ENCODE measurements at regions not wholly inside any gene's neighbourhood (a gene's known extent, or its start where the extent isn't known, plus 50 kb on each side); places are given as distances from the start of the nearest gene placed in this dataset.

DNA sequence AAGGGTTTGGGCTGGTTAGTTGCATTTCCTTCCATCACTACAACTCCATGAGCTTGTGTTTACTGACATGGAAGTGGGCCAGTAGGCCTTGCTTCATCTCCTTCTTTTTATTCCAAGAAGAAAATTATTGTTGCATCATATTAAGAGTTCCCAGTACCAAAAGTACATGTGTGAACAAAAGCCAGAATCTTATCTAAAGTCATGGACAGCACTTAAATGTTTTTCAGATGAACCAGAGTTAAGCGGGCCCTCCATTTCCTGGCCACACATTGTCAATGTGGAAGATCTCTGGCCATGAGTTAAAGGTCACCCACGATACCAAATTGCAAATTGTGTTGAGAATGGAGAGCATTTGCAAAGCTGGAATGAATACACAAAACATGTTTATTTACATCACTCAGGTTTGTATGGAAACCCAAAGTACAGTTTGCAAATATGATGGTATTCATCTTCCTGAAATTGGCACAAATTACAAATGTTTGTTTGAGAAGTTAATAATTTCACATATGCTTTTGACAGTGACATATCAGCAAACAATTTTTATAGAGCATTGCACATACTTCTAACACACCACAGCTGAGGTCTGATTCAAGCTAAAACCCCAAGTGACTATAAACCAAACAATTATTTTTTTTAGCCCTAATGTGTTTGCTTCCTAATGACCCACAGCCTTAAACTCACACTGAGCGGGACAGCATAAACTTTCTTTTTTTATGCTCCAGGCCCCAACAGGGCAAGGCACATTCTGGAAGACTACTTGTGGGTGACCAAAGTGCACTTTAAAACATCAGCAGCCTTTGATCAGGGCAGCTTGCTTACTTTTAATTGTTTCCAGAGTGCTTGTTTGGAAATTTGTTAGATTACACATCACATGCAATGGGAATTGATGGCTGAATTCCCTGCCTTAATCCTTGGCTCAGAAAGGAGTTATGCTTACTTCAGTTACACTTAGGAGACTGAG is 502.9 kb upstream of the SLIT2 start:
- Histone ChIP-seq H3K9me3 (ENCODE audit: control insufficient read depth in 2 of 3, insufficient read depth in 1 of 3, low read length in 3 of 3) (no peaks in the 10 kb centered on the region), H3K9ac (ENCODE audit: low read length in 3 of 3) (no peak overlapping the region), H3K36me3 (ENCODE audit: control insufficient read depth in 2 of 3, insufficient read depth in 3 of 3, low read length in 3 of 3) (no peaks in the 10 kb centered on the region), H3K27ac (ENCODE audit: low read depth in 2 of 2, low read length in 2 of 2) (no peak overlapping the region), H3K4me3 (ENCODE audit: low read length in 3 of 3) (no peak overlapping the region), H3K27me3 (ENCODE audit: control insufficient read depth, insufficient read depth, low read length) (no peaks in the 10 kb centered on the region), H3K4me1 (ENCODE audit: control insufficient read depth in 2 of 3, insufficient read depth in 2 of 3, low read depth in 1 of 3, low read length in 3 of 3) (peaks cover 0 to 5% (median 0%) of the 10 kb centered on the region in 3 donors)
- DNase-seq (peak; percentile 40 to 85 (median 59)), FAIRE-seq (no peak)
- intact Hi-C loops (cut with DNase I): no loop called here
- TF ChIP-seq CTCF (IDR thresholded peaks at IDR 0.05; ENCODE audit: borderline replicate concordance, extremely low read depth, insufficient read depth): no peak

GRCh38 chr4:19746377-19746776 is 505.3 kb upstream of the SLIT2 start:
- intact Hi-C loops (cut with DNase I): no loop called here
- DNase-seq (no peak), FAIRE-seq (no peak)
- Histone ChIP-seq H3K9me3 (ENCODE audit: control insufficient read depth in 2 of 3, insufficient read depth in 1 of 3, low read length in 3 of 3) (no peaks in the 10 kb centered on the region), H3K27me3 (ENCODE audit: control insufficient read depth, insufficient read depth, low read length) (no peaks in the 10 kb centered on the region), H3K4me1 (ENCODE audit: control insufficient read depth in 2 of 3, insufficient read depth in 2 of 3, low read depth in 1 of 3, low read length in 3 of 3) (peaks cover 0 to 5% (median 0%) of the 10 kb centered on the region in 3 donors), H3K9ac (ENCODE audit: low read length in 3 of 3) (no peak overlapping the region), H3K4me3 (ENCODE audit: low read length in 3 of 3) (no peak overlapping the region), H3K36me3 (ENCODE audit: control insufficient read depth in 2 of 3, insufficient read depth in 3 of 3, low read length in 3 of 3) (no peaks in the 10 kb centered on the region), H3K27ac (ENCODE audit: low read depth in 2 of 2, low read length in 2 of 2) (no peak overlapping the region)
- TF ChIP-seq CTCF (IDR thresholded peaks at IDR 0.05; ENCODE audit: borderline replicate concordance, extremely low read depth, insufficient read depth): no peak

- DNase-seq (no peak), FAIRE-seq (no peak)
- H3K36me3 ChIP-seq (ENCODE audit: control insufficient read depth in 2 of 3, insufficient read depth in 3 of 3, low read length in 3 of 3): no peaks in the 10 kb centered on the region
- intact Hi-C loops (cut with DNase I): no loop called here
- no peak overlapping the region for H3K27ac ChIP-seq (ENCODE audit: low read depth in 2 of 2, low read length in 2 of 2)
- H3K9me3 ChIP-seq (ENCODE audit: control insufficient read depth in 2 of 3, insufficient read depth in 1 of 3, low read length in 3 of 3): no peaks in the 10 kb centered on the region
- TF ChIP-seq CTCF (IDR thresholded peaks at IDR 0.05; ENCODE audit: borderline replicate concordance, extremely low read depth, insufficient read depth): no peak
- no peaks in the 10 kb centered on the region for H3K27me3 ChIP-seq (ENCODE audit: control insufficient read depth, insufficient read depth, low read length)
- H3K4me1 ChIP-seq (ENCODE audit: control insufficient read depth in 2 of 3, insufficient read depth in 2 of 3, low read depth in 1 of 3, low read length in 3 of 3): peaks cover 0 to 2% (median under 1%) of the 10 kb centered on the region in 3 donors
- H3K4me3 ChIP-seq (ENCODE audit: low read length in 3 of 3): no peak overlapping the region
- H3K9ac ChIP-seq (ENCODE audit: low read length in 3 of 3): no peak overlapping the region
These were observed 508.5 kb upstream of the SLIT2 start for GRCh38 chr4:19743115-19743638.

All from kidney (tissue), 13 donors.